HG03108 (cell line): ENCODE measurements at regions not wholly inside any gene's neighbourhood (a gene's known extent, or its start where the extent isn't known, plus 50 kb on each side); places are given as distances from the start of the nearest gene placed in this dataset.
"Not testable (repeated sequence)": the region's sequence is repeated elsewhere in the genome, so short reads cannot be mapped to it uniquely, and the experiment has no call there.

Source experiments
- ATAC-seq: cut with Tn5 transposase; IDR thresholded peaks from one replicate; pipeline ENCODE4 v1.9.1; 2021; ENCODE audit warnings: moderate library complexity; ENCODE audit not compliant: unreplicated experiment

DNA sequence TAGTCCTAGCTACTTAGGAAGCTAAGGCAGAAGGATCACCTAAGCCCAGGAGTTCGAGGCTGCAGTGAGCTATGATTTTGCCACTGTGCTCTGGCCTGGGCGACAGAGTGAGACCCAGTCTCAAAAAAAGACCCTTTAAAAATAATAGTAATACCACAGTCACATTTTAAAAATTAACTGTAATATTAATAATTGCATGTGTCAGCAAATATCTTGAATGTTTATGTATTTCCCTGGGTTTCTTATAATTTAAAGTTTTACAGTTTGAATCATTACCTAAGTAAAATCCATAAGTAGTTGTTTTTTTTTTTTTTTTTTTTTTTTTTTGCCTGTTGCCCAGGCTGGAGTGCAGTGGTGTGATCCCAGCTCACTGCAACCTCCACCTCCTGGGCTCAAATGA is 69.2 kb downstream of the LYZL2 start:
- no peak for ATAC-seq

DNA sequence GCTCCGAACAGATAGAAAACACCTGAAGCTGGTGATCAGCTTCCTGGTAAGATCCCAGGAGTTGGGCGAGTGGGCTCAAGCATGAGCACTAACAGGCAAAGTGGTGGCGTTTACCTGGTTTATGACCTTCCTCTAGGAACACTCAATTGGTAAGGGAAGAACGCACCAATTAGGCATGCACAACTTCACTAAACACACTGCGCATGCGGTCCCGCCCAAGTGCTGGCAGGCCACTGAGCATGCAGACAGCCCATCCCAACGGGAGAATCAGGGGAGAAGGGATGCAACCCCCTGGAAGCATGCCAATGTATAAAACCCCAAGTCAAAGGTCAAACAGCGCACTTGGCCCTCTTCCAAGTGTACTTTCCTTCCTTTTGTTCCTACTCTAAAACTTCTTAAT is 70.4 kb downstream of the LYZL2 start:
- no peak for ATAC-seq

GRCh38 chr10:30558411-30558810 is 71.1 kb downstream of the LYZL2 start:
- no peak for ATAC-seq

DNA sequence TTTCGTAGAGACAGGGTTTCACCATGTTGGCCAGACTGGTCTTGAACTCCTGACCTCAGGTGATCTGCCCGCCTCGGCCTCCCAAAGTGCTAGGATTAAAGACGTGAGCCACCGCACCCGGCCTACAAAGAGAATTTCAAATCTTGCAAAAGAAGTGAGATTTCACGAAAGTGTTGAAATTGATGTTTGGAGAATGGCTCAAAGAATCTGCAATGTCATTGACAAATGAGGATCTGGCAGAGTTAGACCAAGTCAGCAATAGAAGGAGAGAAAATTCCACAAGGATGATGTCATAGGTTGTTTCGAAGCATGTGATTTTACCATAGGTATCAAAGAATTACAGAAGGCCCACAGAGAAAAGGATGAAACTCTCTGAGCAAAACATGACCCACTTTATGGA is 71.7 kb downstream of the LYZL2 start:
- no peak for ATAC-seq

- no peak for ATAC-seq
Measured at GRCh38 chr10:30556189-30556588, 73.4 kb downstream of the LYZL2 start.

GRCh38 chr10:30555465-30555864 is 74.1 kb downstream of the LYZL2 start:
- no peak for ATAC-seq

- ATAC-seq, result no peak
Measured at GRCh38 chr10:30554440-30554825, 75.1 kb downstream of the LYZL2 start.

DNA sequence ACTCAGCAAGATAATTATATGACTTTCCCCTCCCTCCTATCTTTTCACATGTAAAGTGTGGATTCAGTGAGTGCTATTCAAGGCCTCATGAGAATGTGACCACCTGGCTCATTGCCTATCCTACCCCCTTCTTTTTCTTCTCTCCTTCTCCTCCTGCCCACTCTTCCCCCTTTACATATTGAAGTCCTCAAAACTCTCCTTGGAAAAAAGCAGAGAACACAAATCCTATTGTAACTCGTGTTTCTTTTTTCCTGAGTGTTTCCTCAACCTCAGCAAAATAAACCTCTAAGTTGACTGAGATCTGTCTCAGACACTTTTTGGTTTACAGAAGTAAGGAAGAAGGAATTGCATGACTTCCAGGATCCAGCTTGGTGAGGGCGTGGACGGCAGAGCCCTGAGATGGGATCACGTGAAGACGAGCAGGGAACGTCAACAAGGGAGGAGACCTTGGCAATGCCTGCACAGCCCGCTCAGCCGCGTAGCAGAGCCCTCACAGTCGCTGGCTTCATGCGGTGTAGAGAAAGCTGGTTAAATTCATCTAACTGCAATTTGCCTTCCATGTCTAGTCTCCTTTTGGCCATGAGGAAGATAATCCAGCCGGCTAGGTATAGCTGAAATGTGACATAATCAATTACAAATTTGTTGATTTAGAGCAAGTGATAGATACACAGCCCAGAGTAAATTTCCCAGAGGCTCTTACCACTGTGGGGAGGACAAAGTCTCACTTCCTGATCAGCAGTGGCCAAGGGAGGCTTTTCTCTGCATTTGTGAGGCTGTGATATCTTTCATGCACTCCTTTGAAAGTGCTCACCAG is 75.7 kb downstream of the LYZL2 start:
- ATAC-seq, result no peak

GRCh38 chr10:30553018-30553625 is 76.4 kb downstream of the LYZL2 start:
- no peak for ATAC-seq

- ATAC-seq, result no peak
Measured at GRCh38 chr10:30550967-30551815, 78.4 kb downstream of the LYZL2 start.

GRCh38 chr10:30549134-30549687 is 80.3 kb downstream of the LYZL2 start:
- not testable (repeated sequence) for ATAC-seq

GRCh38 chr10:30546511-30546910 is 83.0 kb downstream of the LYZL2 start:
- no peak for ATAC-seq

DNA sequence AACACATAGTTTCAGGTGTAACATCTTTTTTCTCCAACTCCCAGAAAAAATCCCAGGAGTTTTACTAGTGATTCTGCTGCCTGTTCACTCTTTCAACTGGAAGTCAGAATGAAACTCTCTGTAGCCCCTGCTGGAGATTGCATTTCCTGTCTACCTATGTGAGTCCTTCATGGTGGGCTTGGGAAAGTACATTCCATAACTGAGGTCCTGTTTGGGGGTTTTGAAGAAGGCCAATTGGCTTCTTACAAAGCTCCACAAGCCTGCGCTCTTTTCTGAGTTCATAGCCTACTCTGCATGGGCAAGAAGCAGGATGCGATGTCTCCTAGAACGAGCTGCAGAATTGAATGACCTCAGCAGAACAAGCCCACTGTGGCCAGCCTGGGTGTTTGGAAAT is 86.7 kb downstream of the LYZL2 start:
- no peak for ATAC-seq

DNA sequence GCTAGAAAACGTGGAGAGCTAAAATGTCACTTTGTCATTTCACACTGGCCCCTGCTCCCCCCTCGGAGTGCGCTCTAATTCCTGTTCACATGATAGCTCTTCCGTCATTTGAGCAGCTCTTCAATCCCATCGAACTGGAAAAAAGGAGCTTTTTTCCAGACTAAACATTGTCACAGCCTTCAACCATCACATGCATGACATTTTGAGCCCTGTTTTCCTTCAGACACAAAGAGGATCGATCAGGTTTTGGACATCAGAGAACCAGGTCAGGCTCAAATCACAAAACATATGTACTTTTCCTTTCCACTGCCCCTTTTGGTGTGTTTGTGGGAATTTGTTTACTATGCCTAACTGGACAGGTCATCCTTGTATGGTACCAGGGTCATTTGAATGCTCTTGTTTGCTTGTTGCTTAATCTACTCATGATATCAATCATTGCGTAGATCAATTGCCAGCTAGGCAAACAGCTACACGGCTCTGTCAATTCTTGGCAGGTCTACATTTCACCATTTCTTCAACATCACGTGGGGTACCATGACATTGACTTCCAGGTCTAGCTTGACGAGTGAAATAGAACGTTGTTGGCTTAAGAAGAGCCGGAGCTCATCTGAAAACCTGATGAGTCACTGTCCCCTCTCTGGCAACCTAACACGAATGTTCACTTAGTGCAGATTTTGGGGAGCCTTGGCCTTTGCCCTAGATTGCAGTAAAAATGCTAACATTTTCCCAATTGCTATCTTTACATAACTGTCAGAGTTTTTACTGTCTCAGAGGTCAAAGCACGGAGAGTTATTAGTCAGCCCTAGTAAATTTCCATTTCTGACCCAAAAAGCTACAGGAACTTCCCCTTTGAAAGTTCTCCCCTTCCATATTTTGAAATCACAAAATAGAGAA is 87.3 kb downstream of the LYZL2 start:
- no peak for ATAC-seq

DNA sequence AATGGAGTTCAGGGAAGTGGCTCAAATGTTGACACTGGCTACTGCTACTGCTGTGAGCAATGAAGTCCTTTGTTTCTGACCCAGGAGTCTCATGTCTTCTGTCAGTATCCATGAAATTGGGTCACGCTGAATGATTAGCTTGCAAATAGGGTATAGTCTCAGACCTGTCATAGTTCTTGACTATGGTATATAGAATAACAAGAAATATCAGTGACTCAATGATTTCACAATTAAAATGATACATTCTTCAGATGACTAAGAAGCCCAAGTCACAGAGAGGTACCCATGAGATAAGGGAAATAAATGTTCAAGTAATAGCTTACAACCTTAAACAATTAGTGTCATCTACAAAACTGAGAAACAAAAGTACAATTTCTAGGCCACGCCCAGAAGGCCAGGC is 89.3 kb downstream of the LYZL2 start:
- ATAC-seq, result no peak

GRCh38 chr10:30538086-30538485 is 91.5 kb downstream of the LYZL2 start:
- ATAC-seq, result no peak

DNA sequence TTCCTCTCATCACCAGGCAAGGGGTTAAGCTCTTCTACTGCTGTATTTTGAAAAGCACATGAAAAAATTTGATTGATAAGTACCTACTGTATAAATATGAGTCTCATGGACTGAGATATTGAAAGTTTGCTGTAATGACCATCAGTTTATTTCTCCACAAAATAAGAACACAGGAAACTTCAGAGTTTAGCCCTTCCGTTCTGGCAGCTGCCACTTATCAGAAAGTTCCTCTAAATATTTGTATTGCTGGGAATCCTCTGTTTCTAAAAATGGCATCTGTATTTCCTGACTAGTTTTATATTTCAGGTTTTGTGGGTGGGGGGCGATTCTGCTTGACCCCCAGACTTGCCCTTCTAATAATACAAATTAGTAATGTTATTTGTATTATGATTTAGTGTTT is 92.0 kb downstream of the LYZL2 start:
- no peak for ATAC-seq

GRCh38 chr10:30537158-30537557 is 92.4 kb downstream of the LYZL2 start:
- ATAC-seq, result not testable (repeated sequence)

DNA sequence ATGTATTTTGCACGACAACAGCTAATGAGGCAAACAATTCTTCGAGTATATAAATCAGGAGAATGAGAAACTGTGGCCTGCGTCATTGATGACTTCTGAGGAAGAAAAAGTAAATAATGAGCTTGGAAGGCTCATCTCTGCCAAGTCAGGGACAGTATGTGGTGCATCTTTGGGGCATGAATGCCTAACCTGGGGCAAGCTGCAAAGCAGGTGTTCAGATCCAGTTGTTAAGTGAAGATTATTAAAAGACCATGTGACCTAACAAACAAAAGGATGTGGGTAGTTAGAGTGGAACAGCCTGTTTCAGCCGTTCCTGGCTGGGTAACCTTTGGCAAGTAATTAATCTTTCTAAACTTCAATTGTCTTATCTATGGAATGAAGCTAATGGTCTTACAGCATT is 93.0 kb downstream of the LYZL2 start:
- no peak for ATAC-seq

- ATAC-seq, result no peak
Measured at GRCh38 chr10:30535677-30536076, 93.9 kb downstream of the LYZL2 start.
